ENCODE measurements at regions not wholly inside any gene's neighbourhood (a gene's known extent, or its start where the extent isn't known, plus 50 kb on each side); places are given as distances from the start of the nearest gene placed in this dataset.
"Not testable (repeated sequence)": the region's sequence is repeated elsewhere in the genome, so short reads cannot be mapped to it uniquely, and the experiment has no call there.

DNA sequence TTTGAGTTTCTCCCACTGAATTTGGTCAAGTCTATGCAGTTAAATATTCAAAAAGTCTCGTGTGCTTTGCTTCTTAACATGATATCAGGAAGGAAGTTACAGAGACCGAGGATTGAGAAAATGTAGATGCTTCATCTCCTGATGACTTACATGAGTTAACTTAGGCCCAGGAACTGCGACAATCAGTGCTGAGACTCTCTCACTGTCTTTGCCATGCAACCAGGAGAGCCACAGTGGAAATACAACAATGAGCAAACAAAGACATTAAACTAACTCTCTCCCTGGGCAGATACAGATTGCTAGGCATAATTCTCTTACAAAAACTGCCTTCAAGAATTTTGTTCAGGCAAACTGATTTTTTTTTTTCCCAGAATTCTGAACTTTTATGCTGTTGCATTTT lies 440.6 kb upstream of the EPHA7 start:
- H3K4me3 Mint-ChIP-seq (ENCODE audit: low read depth) = peak overlapping the region; percentile 37

GRCh38 chr6:93858213-93858612 lies 438.9 kb upstream of the EPHA7 start:
- H3K27ac Mint-ChIP-seq = no peak overlapping the region
- H3K4me1 Mint-ChIP-seq (ENCODE audit: low read depth) = peaks cover 4% of the 10 kb centered on the region
- no peaks in the 10 kb centered on the region for H3K27me3 Mint-ChIP-seq
- TF ChIP-seq, protein P1, sequence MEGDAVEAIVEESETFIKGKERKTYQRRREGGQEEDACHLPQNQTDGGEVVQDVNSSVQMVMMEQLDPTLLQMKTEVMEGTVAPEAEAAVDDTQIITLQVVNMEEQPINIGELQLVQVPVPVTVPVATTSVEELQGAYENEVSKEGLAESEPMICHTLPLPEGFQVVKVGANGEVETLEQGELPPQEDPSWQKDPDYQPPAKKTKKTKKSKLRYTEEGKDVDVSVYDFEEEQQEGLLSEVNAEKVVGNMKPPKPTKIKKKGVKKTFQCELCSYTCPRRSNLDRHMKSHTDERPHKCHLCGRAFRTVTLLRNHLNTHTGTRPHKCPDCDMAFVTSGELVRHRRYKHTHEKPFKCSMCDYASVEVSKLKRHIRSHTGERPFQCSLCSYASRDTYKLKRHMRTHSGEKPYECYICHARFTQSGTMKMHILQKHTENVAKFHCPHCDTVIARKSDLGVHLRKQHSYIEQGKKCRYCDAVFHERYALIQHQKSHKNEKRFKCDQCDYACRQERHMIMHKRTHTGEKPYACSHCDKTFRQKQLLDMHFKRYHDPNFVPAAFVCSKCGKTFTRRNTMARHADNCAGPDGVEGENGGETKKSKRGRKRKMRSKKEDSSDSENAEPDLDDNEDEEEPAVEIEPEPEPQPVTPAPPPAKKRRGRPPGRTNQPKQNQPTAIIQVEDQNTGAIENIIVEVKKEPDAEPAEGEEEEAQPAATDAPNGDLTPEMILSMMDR (IDR thresholded peaks at IDR 0.05; ENCODE audit: unreplicated experiment) = no peak
- no peaks in the 10 kb centered on the region for H3K36me3 Mint-ChIP-seq (ENCODE audit: insufficient read depth)
- H3K4me3 Mint-ChIP-seq (ENCODE audit: low read depth) = no peak overlapping the region
- H3K9me3 Mint-ChIP-seq (ENCODE audit: low read depth) = peaks cover 9% of the 10 kb centered on the region
- no peak for DNase-seq (ENCODE audit: low spot score, unreplicated experiment)

More for the DNA sequence above, 440.6 kb upstream of the EPHA7 start:
- Mint-ChIP-seq H3K4me1 (ENCODE audit: low read depth) (peaks cover 6% of the 10 kb centered on the region), H3K27ac (no peak overlapping the region), H3K27me3 (no peaks in the 10 kb centered on the region), H3K9me3 (ENCODE audit: low read depth) (peaks cover 4% of the 10 kb centered on the region), H3K36me3 (ENCODE audit: insufficient read depth) (no peaks in the 10 kb centered on the region)
- DNase-seq (ENCODE audit: low spot score, unreplicated experiment) = no peak
- TF ChIP-seq, protein P1 (IDR thresholded peaks at IDR 0.05; ENCODE audit: unreplicated experiment) = no peak

GRCh38 chr6:93849857-93850256 lies 430.5 kb upstream of the EPHA7 start:
- Mint-ChIP-seq H3K9me3 (ENCODE audit: low read depth) (peaks cover 15% of the 10 kb centered on the region), H3K27me3 (no peaks in the 10 kb centered on the region), H3K4me3 (ENCODE audit: low read depth) (no peak overlapping the region), H3K4me1 (ENCODE audit: low read depth) (peaks cover 11% of the 10 kb centered on the region), H3K27ac (no peak overlapping the region), H3K36me3 (ENCODE audit: insufficient read depth) (no peaks in the 10 kb centered on the region)
- DNase-seq (ENCODE audit: low spot score, unreplicated experiment) = no peak
- TF ChIP-seq, protein P1 (IDR thresholded peaks at IDR 0.05; ENCODE audit: unreplicated experiment) = no peak

- H3K36me3 Mint-ChIP-seq (ENCODE audit: insufficient read depth) = no peaks in the 10 kb centered on the region
- peaks cover 11% of the 10 kb centered on the region for H3K4me1 Mint-ChIP-seq (ENCODE audit: low read depth)
- H3K4me3 Mint-ChIP-seq (ENCODE audit: low read depth) = no peak overlapping the region
- DNase-seq (ENCODE audit: low spot score, unreplicated experiment) = no peak
- H3K9me3 Mint-ChIP-seq (ENCODE audit: low read depth) = peaks cover 10% of the 10 kb centered on the region
- TF ChIP-seq, protein P1 (IDR thresholded peaks at IDR 0.05; ENCODE audit: unreplicated experiment) = no peak
- H3K27me3 Mint-ChIP-seq = no peaks in the 10 kb centered on the region
- no peak overlapping the region for H3K27ac Mint-ChIP-seq
Measured at GRCh38 chr6:93848031-93848742, 428.8 kb upstream of the EPHA7 start.

GRCh38 chr6:93842178-93842577 lies 422.8 kb upstream of the EPHA7 start:
- H3K4me3 Mint-ChIP-seq (ENCODE audit: low read depth) = no peak overlapping the region
- TF ChIP-seq, protein P1 (IDR thresholded peaks at IDR 0.05; ENCODE audit: unreplicated experiment) = no peak
- DNase-seq (ENCODE audit: low spot score, unreplicated experiment) = no peak
- peaks cover 4% of the 10 kb centered on the region for H3K4me1 Mint-ChIP-seq (ENCODE audit: low read depth)
- no peaks in the 10 kb centered on the region for H3K27me3 Mint-ChIP-seq
- peaks cover 6% of the 10 kb centered on the region for H3K9me3 Mint-ChIP-seq (ENCODE audit: low read depth)
- H3K27ac Mint-ChIP-seq = no peak overlapping the region
- no peaks in the 10 kb centered on the region for H3K36me3 Mint-ChIP-seq (ENCODE audit: insufficient read depth)

DNA sequence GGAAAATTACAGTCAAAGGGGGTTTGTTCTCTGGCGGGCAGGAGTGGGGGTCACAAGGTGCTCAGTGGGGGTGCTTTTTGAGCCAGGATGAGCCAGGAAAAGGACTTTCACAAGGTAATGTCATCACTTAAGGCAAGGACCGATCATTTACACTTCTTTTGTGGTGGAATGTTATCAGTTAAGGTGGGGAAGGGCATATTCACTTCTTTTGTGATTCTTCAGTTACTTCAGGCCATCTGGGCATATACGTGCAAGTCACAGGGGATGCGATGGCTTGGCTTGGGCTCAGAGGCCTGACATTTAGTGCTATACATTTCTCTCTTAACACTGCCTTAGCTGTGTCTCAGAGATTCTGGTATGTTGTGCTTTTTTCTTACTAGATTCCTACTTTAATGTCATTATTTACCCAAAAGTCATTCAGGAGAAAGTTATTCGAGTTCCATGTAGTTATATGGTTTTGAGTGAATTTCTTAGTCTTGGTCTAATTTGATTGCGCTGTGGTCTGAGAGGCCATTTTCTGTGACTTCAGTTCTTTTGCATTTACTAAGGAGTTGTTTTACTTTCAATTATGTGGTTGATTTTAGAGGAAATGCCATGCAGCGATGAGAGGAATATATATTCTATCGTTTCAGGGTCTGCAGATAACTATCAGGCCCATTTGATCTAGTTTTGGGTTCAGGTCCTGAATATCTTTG lies 416.2 kb upstream of the EPHA7 start:
- peaks cover 17% of the 10 kb centered on the region for H3K4me1 Mint-ChIP-seq (ENCODE audit: low read depth)
- H3K4me3 Mint-ChIP-seq (ENCODE audit: low read depth); H3K27ac Mint-ChIP-seq; H3K36me3 Mint-ChIP-seq (ENCODE audit: insufficient read depth); DNase-seq (ENCODE audit: low spot score, unreplicated experiment): not testable (repeated sequence)
- H3K9me3 Mint-ChIP-seq (ENCODE audit: low read depth) = peaks cover 10% of the 10 kb centered on the region
- peaks cover 62% of the 10 kb centered on the region for H3K27me3 Mint-ChIP-seq

DNA sequence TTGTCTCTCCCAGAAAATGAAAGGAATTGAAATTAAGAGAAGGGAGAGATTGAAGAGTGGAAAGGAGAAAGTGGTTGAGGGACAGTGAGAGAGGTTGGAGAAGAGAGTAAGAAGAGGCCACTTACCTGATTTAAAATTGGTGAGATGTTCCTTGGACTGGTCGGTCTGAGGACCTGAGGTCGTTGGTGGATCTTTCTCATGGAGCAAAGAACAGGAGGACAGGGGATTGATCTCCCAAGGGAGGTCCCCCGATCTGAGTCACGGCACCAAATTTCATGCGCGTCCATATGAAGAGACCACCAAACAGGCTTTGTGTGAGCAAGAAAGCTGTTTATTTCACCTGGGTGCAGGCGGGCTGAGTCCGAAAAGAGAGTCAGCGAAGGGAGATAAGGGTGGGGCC lies 415.7 kb upstream of the EPHA7 start:
- Mint-ChIP-seq H3K9me3 (ENCODE audit: low read depth) (peaks cover 10% of the 10 kb centered on the region), H3K4me3 (ENCODE audit: low read depth) (peak overlapping the region; percentile 43), H3K27me3 (peaks cover 63% of the 10 kb centered on the region), H3K4me1 (ENCODE audit: low read depth) (peaks cover 17% of the 10 kb centered on the region)
- H3K27ac Mint-ChIP-seq; DNase-seq (ENCODE audit: low spot score, unreplicated experiment); H3K36me3 Mint-ChIP-seq (ENCODE audit: insufficient read depth): not testable (repeated sequence)

DNA sequence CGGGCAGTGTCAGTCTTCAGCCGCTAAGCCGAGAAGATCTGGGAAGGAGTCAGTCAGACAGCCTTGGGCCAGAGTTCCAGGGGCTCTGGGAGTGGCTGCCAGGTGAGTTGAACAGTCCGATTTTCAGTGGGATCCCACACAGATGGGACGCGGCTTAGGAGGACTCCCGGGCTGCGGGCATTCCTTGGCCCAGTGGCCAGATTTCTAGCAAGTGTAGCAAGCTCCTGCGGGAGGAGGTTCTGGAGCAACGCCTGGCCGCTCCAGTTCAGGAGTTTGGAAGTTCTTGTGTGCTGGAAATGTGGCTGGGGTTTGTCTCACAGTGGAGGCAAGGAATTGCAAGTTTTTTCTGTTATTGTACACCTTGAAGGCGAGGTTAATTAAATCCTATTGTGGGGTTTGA lies 414.0 kb upstream of the EPHA7 start:
- not testable (repeated sequence) for H3K36me3 Mint-ChIP-seq (ENCODE audit: insufficient read depth); DNase-seq (ENCODE audit: low spot score, unreplicated experiment); H3K27ac Mint-ChIP-seq
- H3K9me3 Mint-ChIP-seq (ENCODE audit: low read depth) = peaks cover 10% of the 10 kb centered on the region
- peak overlapping the region; percentile 20 for H3K4me3 Mint-ChIP-seq (ENCODE audit: low read depth)
- peaks cover 24% of the 10 kb centered on the region for H3K4me1 Mint-ChIP-seq (ENCODE audit: low read depth)
- peaks cover 63% of the 10 kb centered on the region for H3K27me3 Mint-ChIP-seq

All from progenitor cell of endocrine pancreas (in vitro differentiated cells).